Bone marrow (tissue), 2 donors: ENCODE measurements at regions not wholly inside any gene's neighbourhood (a gene's known extent, or its start where the extent isn't known, plus 50 kb on each side); places are given as distances from the start of the nearest gene placed in this dataset.
"Not testable (repeated sequence)": the region's sequence is repeated elsewhere in the genome, so short reads cannot be mapped to it uniquely, and the experiment has no call there.

Experiments
- DNase-seq, 2 donors: peaks; one replicate each; lab custom pipeline; 2025; lab: John Stamatoyannopoulos, UW

GRCh38 chr22:38375784-38376183, 58.6 kb upstream of the CSNK1E start:
- not testable (repeated sequence) for DNase-seq

GRCh38 chr22:38375005-38375404, 57.8 kb upstream of the CSNK1E start:
- DNase-seq: not testable (repeated sequence)

GRCh38 chr22:38374433-38374831, 57.2 kb upstream of the CSNK1E start:
- not testable (repeated sequence) for DNase-seq

DNA sequence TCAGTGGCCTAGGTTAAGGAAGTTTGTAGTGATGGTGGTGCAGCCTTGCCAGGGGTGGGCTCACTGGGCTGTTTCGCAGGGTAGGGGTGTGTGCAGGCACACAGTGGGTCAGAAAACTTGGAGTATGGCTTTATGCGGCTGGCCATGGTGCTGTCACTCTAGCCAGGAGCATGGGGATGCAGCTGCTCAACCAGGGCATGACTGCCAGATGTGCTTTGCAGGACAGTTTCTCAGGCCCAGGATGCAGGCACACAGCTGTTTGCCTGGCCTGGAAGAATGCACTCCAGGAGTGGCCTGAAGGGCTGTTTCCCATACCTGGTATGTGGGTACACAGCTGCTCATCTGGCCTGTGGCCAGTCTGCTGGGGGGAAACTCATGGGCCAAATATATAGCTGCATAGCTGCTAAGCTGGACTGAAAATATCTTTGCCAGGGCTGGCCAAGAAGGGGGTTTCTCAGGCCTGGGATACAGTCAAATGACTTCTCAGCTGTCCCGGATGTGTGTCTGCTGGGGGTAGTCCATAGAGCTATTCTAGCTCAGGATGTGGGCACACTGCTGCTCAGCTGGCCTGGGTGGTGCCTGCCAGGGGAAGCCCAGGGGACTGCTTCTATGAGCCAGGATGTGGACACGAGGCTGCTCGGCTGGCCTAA, 56.7 kb upstream of the CSNK1E start:
- DNase-seq: peak in 1 of 2 donors; percentile 35

- DNase-seq: not testable (repeated sequence)
Observed at GRCh38 chr22:38372665-38373064, 55.4 kb upstream of the CSNK1E start.

- not testable (repeated sequence) for DNase-seq
Observed at GRCh38 chr22:38370490-38370889, 53.3 kb upstream of the CSNK1E start.

- peak in 1 of 2 donors; percentile 32 for DNase-seq
Observed at GRCh38 chr22:38369132-38369531, 51.9 kb upstream of the CSNK1E start.
